ENCODE measurements at regions not wholly inside any gene's neighbourhood (a gene's known extent, or its start where the extent isn't known, plus 50 kb on each side); places are given as distances from the start of the nearest gene placed in this dataset.

- Histone ChIP-seq H3K4me1 (ENCODE audit: control insufficient read depth in 1 of 2, insufficient read depth in 1 of 2, low read depth in 1 of 2, low read length in 1 of 2) (no peaks in the 10 kb centered on the region), H3K27me3 (no peaks in the 10 kb centered on the region), H3K9me3 (no peaks in the 10 kb centered on the region), H3K36me3 (no peaks in the 10 kb centered on the region), H3K27ac (no peak overlapping the region), H3K4me3 (ENCODE audit: low read depth in 1 of 2, low read length in 1 of 2) (no peak overlapping the region)
- no peak for TF ChIP-seq CTCF (IDR thresholded peaks at IDR 0.05)
These were observed 335.4 kb upstream of the RAG2 start for GRCh38 chr11:36933481-36933880.

- Histone ChIP-seq H3K4me1 (ENCODE audit: control insufficient read depth in 1 of 2, insufficient read depth in 1 of 2, low read depth in 1 of 2, low read length in 1 of 2) (no peaks in the 10 kb centered on the region), H3K27me3 (no peaks in the 10 kb centered on the region), H3K9me3 (no peaks in the 10 kb centered on the region), H3K4me3 (ENCODE audit: low read depth in 1 of 2, low read length in 1 of 2) (no peak overlapping the region), H3K36me3 (no peaks in the 10 kb centered on the region), H3K27ac (no peak overlapping the region)
- no peak for TF ChIP-seq CTCF (IDR thresholded peaks at IDR 0.05)
These were observed 333.1 kb upstream of the RAG2 start for GRCh38 chr11:36931139-36931538.

- H3K36me3 ChIP-seq: no peaks in the 10 kb centered on the region
- no peak for TF ChIP-seq CTCF (IDR thresholded peaks at IDR 0.05)
- no peak overlapping the region for H3K4me3 ChIP-seq (ENCODE audit: low read depth in 1 of 2, low read length in 1 of 2)
- H3K4me1 ChIP-seq (ENCODE audit: control insufficient read depth in 1 of 2, insufficient read depth in 1 of 2, low read depth in 1 of 2, low read length in 1 of 2): no peaks in the 10 kb centered on the region
- H3K9me3 ChIP-seq: no peaks in the 10 kb centered on the region
- H3K27me3 ChIP-seq: no peaks in the 10 kb centered on the region
- no peak overlapping the region for H3K27ac ChIP-seq
These were observed 332.2 kb upstream of the RAG2 start for GRCh38 chr11:36930256-36930655.

GRCh38 chr11:36929401-36929800, 331.4 kb upstream of the RAG2 start:
- H3K4me1 ChIP-seq (ENCODE audit: control insufficient read depth in 1 of 2, insufficient read depth in 1 of 2, low read depth in 1 of 2, low read length in 1 of 2): no peaks in the 10 kb centered on the region
- no peak overlapping the region for H3K27ac ChIP-seq
- H3K4me3 ChIP-seq (ENCODE audit: low read depth in 1 of 2, low read length in 1 of 2): no peak overlapping the region
- H3K9me3 ChIP-seq: no peaks in the 10 kb centered on the region
- no peak for TF ChIP-seq CTCF (IDR thresholded peaks at IDR 0.05)
- no peaks in the 10 kb centered on the region for H3K36me3 ChIP-seq
- no peaks in the 10 kb centered on the region for H3K27me3 ChIP-seq

- no peaks in the 10 kb centered on the region for H3K4me1 ChIP-seq (ENCODE audit: control insufficient read depth in 1 of 2, insufficient read depth in 1 of 2, low read depth in 1 of 2, low read length in 1 of 2)
- no peak overlapping the region for H3K27ac ChIP-seq
- TF ChIP-seq CTCF (IDR thresholded peaks at IDR 0.05): no peak
- H3K4me3 ChIP-seq (ENCODE audit: low read depth in 1 of 2, low read length in 1 of 2): no peak overlapping the region
- H3K27me3 ChIP-seq: no peaks in the 10 kb centered on the region
- H3K36me3 ChIP-seq: no peaks in the 10 kb centered on the region
- no peaks in the 10 kb centered on the region for H3K9me3 ChIP-seq
These were observed 330.6 kb upstream of the RAG2 start for GRCh38 chr11:36928621-36929020.

GRCh38 chr11:36899800-36900199, 301.8 kb upstream of the RAG2 start:
- Histone ChIP-seq H3K4me1 (ENCODE audit: control insufficient read depth in 1 of 2, insufficient read depth in 1 of 2, low read depth in 1 of 2, low read length in 1 of 2) (no peaks in the 10 kb centered on the region), H3K4me3 (ENCODE audit: low read depth in 1 of 2, low read length in 1 of 2) (no peak overlapping the region), H3K27me3 (no peaks in the 10 kb centered on the region), H3K9me3 (no peaks in the 10 kb centered on the region), H3K36me3 (no peaks in the 10 kb centered on the region), H3K27ac (no peak overlapping the region)
- TF ChIP-seq CTCF (IDR thresholded peaks at IDR 0.05): no peak

Data from neutrophil (primary cell).